ENCODE measurements at regions not wholly inside any gene's neighbourhood (a gene's known extent, or its start where the extent isn't known, plus 50 kb on each side); places are given as distances from the start of the nearest gene placed in this dataset.

DNA sequence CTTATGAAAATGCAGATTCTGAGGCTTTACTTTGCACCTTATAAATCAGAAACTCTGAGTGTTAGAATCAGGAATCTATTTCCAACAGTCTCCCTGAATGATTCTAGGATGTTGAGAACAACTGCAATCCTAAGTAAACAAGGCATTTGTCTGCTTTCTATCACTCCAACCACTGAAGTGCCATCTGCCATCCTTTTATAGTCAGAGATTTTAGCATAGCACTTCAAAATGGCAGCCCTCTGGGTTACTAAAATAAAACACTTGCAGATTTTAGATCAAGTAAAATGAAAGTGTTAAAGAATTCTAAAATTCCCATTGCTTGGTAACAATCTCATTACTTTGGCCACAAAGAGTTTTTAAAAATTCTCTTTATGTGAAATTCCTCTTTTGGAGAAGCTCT lies 258.9 kb downstream of the CD109 start:
- no peak for TF ChIP-seq GATA2 (IDR thresholded peaks at IDR 0.05; ENCODE audit: low read depth, low read length)
- no peak for TF ChIP-seq GATA3 (IDR thresholded peaks at IDR 0.05; ENCODE audit: low read depth, low read length)

Measured in SH-SY5Y (cell line).